ENCODE measurements at regions not wholly inside any gene's neighbourhood (a gene's known extent, or its start where the extent isn't known, plus 50 kb on each side); places are given as distances from the start of the nearest gene placed in this dataset.

DNA sequence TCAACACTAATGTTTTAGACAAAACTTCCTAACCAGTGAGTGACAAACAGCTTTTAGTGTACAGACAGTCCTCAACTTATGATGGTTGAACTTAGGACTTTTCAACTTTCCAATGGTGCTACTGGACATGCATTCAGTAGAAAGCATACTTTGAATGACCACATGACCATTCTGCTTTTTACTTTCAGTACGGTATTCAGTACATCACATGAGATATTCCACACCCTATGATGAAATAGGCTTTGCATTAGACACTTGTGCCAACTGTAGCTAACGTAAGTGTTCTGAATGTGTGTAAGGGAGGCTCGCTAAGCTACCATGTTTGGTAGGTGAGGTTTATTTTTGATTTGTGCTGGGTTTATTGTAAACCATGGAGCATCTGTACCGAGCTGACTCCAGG is 113.7 kb downstream of the WNT7A start:
- no peaks in the 10 kb centered on the region for H3K36me3 Mint-ChIP-seq (ENCODE audit: low read depth)
- no peak for DNase-seq
- H3K9me3 Mint-ChIP-seq = peaks cover 9% of the 10 kb centered on the region
- H3K4me1 Mint-ChIP-seq = peaks cover 27% of the 10 kb centered on the region
- no peak for TF ChIP-seq CTCF (IDR thresholded peaks at IDR 0.05)
- H3K27me3 Mint-ChIP-seq (ENCODE audit: low read depth, poor library complexity) = peaks cover 16% of the 10 kb centered on the region
- H3K27ac Mint-ChIP-seq = no peak overlapping the region
- no peak overlapping the region for H3K4me3 Mint-ChIP-seq

- H3K27ac Mint-ChIP-seq = no peak overlapping the region
- H3K27me3 Mint-ChIP-seq (ENCODE audit: low read depth, poor library complexity) = peaks cover 29% of the 10 kb centered on the region
- no peak overlapping the region for H3K4me3 Mint-ChIP-seq
- TF ChIP-seq CTCF (IDR thresholded peaks at IDR 0.05) = no peak
- peaks cover 7% of the 10 kb centered on the region for H3K4me1 Mint-ChIP-seq
- H3K36me3 Mint-ChIP-seq (ENCODE audit: low read depth) = no peaks in the 10 kb centered on the region
- H3K9me3 Mint-ChIP-seq = peaks cover 9% of the 10 kb centered on the region
- no peak for DNase-seq
Measured at GRCh38 chr3:13764161-13764560, 115.7 kb downstream of the WNT7A start.

DNA sequence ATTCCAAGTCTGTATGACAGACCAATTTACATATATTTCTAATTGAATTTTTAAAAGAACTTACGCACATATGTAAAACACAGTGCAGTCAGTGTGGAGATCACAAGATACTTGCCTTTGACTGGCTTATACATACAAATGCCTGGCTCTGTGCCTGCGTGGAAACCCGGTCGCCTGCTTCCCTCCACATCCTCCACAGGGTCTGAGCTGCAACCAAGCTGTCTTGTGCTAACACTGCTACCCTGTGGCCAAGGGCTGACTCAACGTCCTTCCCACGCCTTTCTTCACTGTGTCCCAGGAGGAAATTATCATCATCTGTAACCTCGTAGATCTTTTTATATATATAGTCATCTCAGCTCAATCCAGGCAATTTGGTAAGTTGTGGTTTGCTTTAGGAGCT is 117.0 kb downstream of the WNT7A start:
- Mint-ChIP-seq H3K36me3 (ENCODE audit: low read depth) (no peaks in the 10 kb centered on the region), H3K4me3 (no peak overlapping the region), H3K27me3 (ENCODE audit: low read depth, poor library complexity) (peaks cover 34% of the 10 kb centered on the region), H3K9me3 (peaks cover 9% of the 10 kb centered on the region), H3K27ac (no peak overlapping the region), H3K4me1 (no peaks in the 10 kb centered on the region)
- TF ChIP-seq CTCF (IDR thresholded peaks at IDR 0.05) = no peak
- no peak for DNase-seq

- TF ChIP-seq CTCF (IDR thresholded peaks at IDR 0.05) = no peak
- Mint-ChIP-seq H3K36me3 (ENCODE audit: low read depth) (no peaks in the 10 kb centered on the region), H3K27me3 (ENCODE audit: low read depth, poor library complexity) (peaks cover 14% of the 10 kb centered on the region), H3K4me3 (no peak overlapping the region), H3K9me3 (peaks cover 10% of the 10 kb centered on the region), H3K4me1 (peaks cover 23% of the 10 kb centered on the region), H3K27ac (no peak overlapping the region)
- no peak for DNase-seq
Measured at GRCh38 chr3:13750731-13751130, 129.1 kb downstream of the WNT7A start.

- TF ChIP-seq CTCF (IDR thresholded peaks at IDR 0.05) = no peak
- Mint-ChIP-seq H3K9me3 (peaks cover 5% of the 10 kb centered on the region), H3K36me3 (ENCODE audit: low read depth) (no peaks in the 10 kb centered on the region), H3K27me3 (ENCODE audit: low read depth, poor library complexity) (peaks cover 10% of the 10 kb centered on the region), H3K4me1 (peaks cover 23% of the 10 kb centered on the region), H3K4me3 (no peak overlapping the region), H3K27ac (no peak overlapping the region)
- no peak for DNase-seq
Measured at GRCh38 chr3:13750215-13750614, 129.7 kb downstream of the WNT7A start.

DNA sequence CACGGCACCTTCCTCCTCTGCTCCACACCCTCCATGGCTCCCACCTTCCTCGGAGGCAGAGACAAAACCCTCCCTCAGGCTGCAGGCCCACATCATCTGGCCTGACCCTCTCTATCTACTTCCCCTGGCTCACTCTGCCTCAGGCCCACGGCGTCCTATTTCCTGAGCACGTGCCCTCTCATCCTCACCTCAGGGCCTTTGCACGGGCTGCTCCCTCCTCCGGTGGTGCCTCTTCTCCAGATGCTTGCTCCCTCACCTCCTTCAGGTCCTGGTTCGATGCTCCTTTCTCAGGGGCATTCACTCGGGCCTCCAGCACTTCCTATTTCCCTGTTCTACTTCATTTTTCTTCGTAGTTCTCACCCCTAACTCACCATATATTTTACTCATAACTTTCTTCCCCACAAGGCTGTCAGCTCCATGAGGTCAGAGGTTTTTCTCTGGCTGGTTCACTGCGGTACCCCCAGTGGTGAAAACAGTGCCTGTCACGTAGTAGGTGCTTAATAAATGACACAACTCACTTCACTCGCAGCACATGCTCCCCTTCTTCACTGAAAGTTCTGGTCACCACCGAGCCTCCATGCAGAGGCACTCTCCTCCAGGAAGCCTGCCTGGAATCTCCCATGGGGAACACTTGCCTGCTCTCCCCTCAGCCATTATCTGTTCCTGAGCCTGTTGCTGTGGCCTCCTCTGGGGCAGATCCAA is 130.7 kb downstream of the WNT7A start:
- peaks cover 4% of the 10 kb centered on the region for H3K9me3 Mint-ChIP-seq
- TF ChIP-seq CTCF (IDR thresholded peaks at IDR 0.05) = no peak
- H3K4me3 Mint-ChIP-seq = no peak overlapping the region
- no peak for DNase-seq
- peaks cover under 1% of the 10 kb centered on the region for H3K36me3 Mint-ChIP-seq (ENCODE audit: low read depth)
- peaks cover 10% of the 10 kb centered on the region for H3K27me3 Mint-ChIP-seq (ENCODE audit: low read depth, poor library complexity)
- no peak overlapping the region for H3K27ac Mint-ChIP-seq
- peaks cover 23% of the 10 kb centered on the region for H3K4me1 Mint-ChIP-seq
